ENCODE measurements at regions not wholly inside any gene's neighbourhood (a gene's known extent, or its start where the extent isn't known, plus 50 kb on each side); places are given as distances from the start of the nearest gene placed in this dataset.

DNA sequence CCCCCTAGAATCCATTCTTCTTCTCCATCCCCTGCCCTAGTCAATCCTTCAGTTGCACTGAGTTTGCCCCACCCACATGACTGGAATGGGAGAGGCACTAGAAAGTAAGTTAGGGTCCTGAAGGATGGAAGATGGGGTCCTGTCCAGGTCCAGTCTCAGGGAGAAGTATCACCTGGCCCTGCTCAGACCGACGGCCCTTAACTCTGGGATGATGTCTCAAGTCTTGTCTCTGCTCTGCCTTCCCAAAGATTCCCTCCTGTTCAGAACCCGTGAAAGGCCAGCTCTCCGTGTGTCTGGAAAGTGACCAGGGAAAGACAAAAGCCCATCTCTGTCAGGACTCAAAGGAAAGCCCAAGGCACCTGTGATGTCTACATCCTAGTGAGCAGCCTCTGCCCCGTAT, 88.8 kb downstream of the OAT start:
- TF ChIP-seq CTCF (conservative IDR thresholded peaks at IDR 0.05; ENCODE audit: low read length): no peak
- TF ChIP-seq EZH2phosphoT487 (IDR thresholded peaks at IDR 0.05; ENCODE audit: borderline replicate concordance, low read depth, low read length): no peak
